ENCODE measurements at regions not wholly inside any gene's neighbourhood (a gene's known extent, or its start where the extent isn't known, plus 50 kb on each side); places are given as distances from the start of the nearest gene placed in this dataset.
"Not testable (repeated sequence)": the region's sequence is repeated elsewhere in the genome, so short reads cannot be mapped to it uniquely, and the experiment has no call there.

GRCh38 chr16:85441189-85441889, 171.8 kb upstream of the GSE1 start:
- DNase-seq (ENCODE audit: low read depth in 2 of 2): no peak

GRCh38 chr16:85441890-85442670, 171.0 kb upstream of the GSE1 start:
- no peak for DNase-seq (ENCODE audit: low read depth in 2 of 2)

GRCh38 chr16:85443116-85443515, 170.0 kb upstream of the GSE1 start:
- DNase-seq (ENCODE audit: low read depth in 2 of 2): no peak

- no peak for DNase-seq (ENCODE audit: low read depth in 2 of 2)
Observed at GRCh38 chr16:85443531-85443930, 169.6 kb upstream of the GSE1 start.

- DNase-seq (ENCODE audit: low read depth in 2 of 2): no peak
Observed at GRCh38 chr16:85445064-85445778, 167.9 kb upstream of the GSE1 start.

- no peak for DNase-seq (ENCODE audit: low read depth in 2 of 2)
Observed at GRCh38 chr16:85445779-85446222, 167.3 kb upstream of the GSE1 start.

GRCh38 chr16:85446951-85447692, 166.0 kb upstream of the GSE1 start:
- DNase-seq (ENCODE audit: low read depth in 2 of 2): no peak

- DNase-seq (ENCODE audit: low read depth in 2 of 2): no peak
Observed at GRCh38 chr16:85447693-85448313, 165.3 kb upstream of the GSE1 start.

GRCh38 chr16:85448557-85449190, 164.4 kb upstream of the GSE1 start:
- DNase-seq (ENCODE audit: low read depth in 2 of 2): no peak

GRCh38 chr16:85449191-85449884, 163.8 kb upstream of the GSE1 start:
- DNase-seq (ENCODE audit: low read depth in 2 of 2): no peak

- no peak for DNase-seq (ENCODE audit: low read depth in 2 of 2)
Observed at GRCh38 chr16:85449885-85450245, 163.3 kb upstream of the GSE1 start.

- DNase-seq (ENCODE audit: low read depth in 2 of 2): not testable (repeated sequence)
Observed at GRCh38 chr16:85451142-85451541, 162.0 kb upstream of the GSE1 start.

- DNase-seq (ENCODE audit: low read depth in 2 of 2): no peak
Observed at GRCh38 chr16:85451641-85452363, 161.3 kb upstream of the GSE1 start.

- DNase-seq (ENCODE audit: low read depth in 2 of 2): no peak
Observed at GRCh38 chr16:85452364-85453193, 160.5 kb upstream of the GSE1 start.

GRCh38 chr16:85453194-85453678, 159.9 kb upstream of the GSE1 start:
- DNase-seq (ENCODE audit: low read depth in 2 of 2): no peak

- DNase-seq (ENCODE audit: low read depth in 2 of 2): no peak
Observed at GRCh38 chr16:85453703-85454102, 159.4 kb upstream of the GSE1 start.

- no peak for DNase-seq (ENCODE audit: low read depth in 2 of 2)
Observed at GRCh38 chr16:85454171-85454872, 158.8 kb upstream of the GSE1 start.

GRCh38 chr16:85455534-85455933, 157.6 kb upstream of the GSE1 start:
- DNase-seq (ENCODE audit: low read depth in 2 of 2): no peak
